GM18861 (cell line): ENCODE measurements at regions not wholly inside any gene's neighbourhood (a gene's known extent, or its start where the extent isn't known, plus 50 kb on each side); places are given as distances from the start of the nearest gene placed in this dataset.
"Not testable (repeated sequence)": the region's sequence is repeated elsewhere in the genome, so short reads cannot be mapped to it uniquely, and the experiment has no call there.

Source experiments
- ATAC-seq: cut with Tn5 transposase; IDR thresholded peaks from one replicate; pipeline ENCODE4 v1.9.1; 2021; ENCODE audit not compliant: unreplicated experiment

DNA sequence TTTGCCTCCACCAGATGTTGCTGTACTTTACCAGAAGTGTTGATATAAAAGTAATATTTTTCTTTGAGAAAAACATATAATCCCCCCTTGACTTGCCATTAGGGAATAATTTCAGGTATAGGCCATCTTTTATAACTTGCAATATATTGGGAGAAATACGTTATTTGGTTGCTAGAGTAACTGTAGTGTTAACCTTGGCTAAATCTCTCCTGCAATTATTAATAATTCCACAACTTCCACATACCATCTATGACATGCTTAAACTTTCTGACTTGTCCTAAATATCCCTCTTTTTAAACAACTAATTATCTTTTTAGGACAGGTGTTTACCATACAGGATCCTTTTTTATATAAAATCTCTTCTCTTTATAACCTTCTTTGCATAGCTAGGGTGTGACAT lies 1048.2 kb downstream of the SLC16A7 start:
- no peak for ATAC-seq

DNA sequence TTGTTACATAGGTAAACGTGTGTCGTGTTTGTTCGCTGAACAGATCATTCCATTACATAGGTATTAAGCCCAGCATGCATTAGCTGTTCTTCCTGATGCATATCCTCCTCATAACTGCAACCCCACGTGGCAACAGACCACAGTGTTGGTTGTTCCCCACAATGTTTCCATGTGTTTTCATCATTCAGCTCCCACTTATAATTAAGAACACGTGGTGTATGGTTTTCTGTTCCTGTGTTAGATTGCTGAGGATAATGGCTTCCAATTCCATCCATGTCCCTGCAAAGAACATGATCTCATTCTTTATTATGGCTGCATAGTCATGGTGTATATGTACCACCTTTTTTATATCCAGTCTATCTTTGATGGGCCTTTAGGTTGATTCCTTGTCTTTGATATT lies 1071.1 kb downstream of the SLC16A7 start:
- ATAC-seq, result no peak

DNA sequence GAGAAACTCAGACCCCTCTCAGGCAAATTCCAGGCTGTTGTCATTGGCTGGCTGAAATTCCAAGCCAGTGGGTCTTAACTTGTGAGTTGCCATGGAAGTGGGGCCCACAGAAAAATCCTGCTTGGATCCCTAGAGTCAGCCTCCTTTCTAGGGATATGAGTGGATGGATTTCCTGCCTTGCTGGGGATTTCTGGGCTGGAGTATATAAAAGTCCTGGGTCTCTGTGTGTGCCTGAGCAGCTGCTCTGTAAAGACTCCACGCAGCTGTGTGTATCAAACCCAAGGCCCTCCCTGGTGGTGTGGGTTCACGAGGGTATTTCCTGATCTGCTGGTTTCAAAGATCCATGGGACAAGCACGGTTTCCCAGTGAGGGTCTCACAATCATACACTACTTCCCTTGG lies 1077.1 kb downstream of the SLC16A7 start:
- ATAC-seq, result no peak

DNA sequence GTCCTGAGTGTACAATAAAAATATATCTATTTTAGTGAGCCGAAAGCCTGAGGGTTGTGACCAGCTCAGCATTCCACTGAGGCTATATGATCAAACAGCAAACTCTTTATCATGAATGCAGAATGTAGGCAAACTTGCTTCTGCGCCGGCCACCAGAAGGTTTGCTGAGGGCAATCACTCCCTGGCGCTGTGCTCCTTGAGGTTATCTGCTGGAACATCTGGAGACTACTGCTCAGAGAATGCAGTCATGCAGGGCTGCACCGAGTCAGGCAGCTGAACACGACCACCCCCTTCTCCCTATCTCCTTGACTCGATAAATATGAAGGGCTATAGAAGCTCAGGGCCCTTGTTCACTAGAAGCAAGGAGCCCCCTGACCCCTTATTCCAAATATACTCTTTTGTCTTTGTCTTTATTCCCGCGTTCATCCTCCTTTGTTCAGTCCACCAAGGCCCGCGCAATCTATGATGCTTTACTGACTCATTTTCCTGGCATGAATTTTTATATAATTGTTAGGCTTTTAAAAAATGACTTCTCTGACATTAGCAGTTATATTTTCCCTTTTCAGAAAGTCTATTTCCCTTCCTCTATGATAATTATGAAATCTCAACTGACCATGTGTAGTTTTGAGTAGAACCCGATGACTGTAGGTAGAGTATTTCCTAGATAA lies 1089.3 kb downstream of the SLC16A7 start:
- no peak for ATAC-seq

DNA sequence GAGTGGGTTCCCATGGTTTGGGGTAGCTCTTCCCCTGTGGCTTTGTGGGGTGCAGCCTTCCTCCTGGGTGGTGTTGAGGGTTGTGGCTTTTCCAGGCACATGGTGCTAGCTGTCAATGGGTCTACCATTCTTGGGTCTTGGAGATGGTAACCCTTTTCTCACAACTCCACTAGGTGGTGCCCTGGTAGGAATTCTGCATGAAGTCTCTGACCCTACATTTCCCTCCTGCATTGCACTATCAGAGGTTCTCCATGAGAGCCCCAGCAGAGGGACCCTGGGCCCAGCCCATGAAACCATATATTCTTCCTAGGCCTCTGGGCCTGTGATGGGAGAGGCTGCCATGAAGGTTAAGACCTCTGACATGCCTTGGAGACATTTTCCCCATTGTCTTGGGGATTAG lies 1093.3 kb downstream of the SLC16A7 start:
- no peak for ATAC-seq

DNA sequence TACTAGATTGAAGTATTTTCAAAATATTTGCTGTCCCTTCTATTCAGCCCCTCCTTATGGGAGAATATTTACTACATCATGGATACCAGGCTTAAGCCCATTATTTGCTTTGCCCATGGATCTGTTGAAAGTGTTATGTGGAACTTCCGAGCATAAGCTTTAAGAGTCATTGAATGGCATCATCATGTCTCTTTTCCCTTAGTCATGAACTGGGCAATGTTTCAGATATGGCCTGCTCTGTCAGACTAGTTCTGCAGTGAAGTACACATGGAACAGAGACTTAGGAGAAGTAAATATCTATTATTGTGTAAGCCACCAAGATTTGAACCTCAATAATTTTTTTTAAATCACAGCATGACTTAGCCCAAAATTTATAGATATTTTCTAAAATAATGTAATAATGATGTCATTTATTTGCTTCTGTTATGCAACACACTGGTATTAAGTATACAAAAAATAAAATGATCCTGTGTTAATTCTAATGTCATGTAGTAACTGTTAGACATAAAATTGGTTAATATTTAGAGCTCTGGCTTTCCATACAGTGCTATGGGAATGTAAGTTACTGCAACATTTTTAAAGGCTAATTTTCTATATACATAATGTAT lies 1097.3 kb downstream of the SLC16A7 start:
- ATAC-seq, result no peak

DNA sequence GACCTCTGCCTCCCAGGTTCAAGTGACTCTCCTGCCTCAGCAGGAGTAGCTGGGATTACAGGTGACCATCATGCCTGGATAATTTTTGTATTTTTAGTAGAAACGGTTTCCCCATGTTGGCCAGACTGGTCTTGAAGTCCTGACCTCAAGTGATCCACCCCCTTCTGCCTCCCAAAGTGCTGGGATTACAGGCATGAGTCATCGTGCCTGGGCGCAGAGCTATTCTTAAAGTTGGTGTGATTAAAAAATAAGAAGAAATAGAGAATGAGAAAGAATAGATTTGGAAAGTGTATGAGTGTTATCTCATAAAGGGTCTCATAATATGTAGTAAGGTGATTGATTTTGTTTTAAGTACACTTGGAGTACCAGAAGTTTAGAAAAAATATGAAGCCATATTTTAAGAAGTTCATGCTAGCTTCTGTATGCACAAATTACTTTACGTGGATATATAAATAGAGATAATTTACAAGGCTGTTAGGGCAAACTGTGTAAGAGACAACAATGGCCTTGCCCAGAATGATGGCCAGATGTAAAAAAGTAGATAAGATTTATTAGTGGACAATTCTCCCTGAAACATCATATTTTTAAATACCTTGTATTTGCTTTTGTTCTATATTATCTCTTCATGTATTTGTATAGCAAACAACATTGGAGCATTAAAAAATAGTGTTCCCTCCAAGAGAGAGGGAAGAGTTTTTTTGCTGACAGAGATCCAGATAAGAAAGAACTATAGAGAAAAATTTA lies 1108.5 kb downstream of the SLC16A7 start:
- ATAC-seq, result no peak

DNA sequence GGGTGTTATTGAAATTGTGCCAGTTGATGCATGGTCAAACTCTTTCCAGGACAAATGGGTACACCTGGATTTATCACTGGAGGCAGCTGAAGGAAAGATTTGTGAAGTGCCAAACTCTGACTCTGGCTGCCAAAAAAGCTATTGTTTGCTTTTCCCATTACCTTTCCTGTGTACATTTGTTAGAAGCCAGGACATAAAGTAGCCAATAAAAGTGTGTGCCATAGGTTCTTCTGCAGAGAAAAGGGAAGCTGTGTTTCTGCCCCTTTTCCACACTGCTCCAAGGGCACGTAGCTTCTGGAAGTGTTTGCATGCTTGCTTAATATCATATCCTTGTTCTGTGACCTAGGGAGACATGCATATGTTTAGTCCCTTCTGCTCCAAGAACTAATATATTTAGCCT lies 1114.4 kb downstream of the SLC16A7 start:
- no peak for ATAC-seq

DNA sequence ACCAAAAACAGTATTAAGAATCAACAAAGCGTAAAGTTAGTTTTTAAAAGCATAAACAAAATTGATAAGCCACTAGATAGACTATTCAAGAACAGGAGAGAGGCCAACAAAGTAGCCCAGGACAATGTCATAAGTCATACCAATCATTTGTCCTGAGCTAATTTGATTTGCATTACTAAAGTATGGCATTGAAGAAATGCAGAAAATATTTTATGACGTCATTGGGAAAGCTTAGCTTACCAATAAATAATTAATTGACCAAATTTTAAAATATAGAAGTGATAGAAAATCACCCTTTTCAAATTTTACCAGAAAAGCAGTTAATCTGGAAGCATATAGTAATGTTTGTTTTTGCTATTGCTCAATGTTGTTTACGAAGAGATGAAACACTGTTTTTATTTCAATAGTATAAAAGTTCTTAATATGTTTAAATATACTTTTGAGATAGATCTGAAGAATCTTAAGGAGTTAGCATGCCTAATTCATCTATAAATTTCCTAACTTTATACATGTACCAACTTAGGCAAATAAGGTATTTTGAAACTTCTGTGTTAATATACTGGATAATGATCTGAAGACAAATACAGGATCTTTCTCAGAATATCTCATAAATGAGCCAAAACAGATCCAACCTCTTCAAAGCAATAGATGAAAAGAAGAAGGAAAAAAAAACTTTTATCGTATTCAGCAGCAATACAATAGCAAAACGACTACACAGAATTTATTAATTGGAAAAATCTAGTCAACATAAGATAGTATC lies 1118.5 kb downstream of the SLC16A7 start:
- ATAC-seq, result no peak

DNA sequence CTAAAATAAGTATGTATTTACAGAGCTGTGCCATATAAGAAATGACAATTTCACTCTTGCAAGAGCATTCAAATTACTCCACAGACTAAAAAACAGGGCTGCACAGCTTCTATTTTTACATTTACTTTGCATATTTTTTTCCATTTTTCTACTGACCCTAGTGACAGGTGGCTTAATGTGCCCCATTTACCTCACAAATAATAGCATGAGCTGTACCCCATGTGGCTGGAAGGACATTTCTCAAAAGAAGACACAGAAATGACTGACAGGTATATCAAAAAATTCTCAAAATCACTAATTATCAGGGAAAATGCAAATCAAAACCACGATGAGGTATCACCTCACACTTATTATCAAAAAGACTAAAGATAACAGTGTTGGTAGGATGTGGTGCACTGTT lies 1128.6 kb downstream of the SLC16A7 start:
- ATAC-seq, result no peak

DNA sequence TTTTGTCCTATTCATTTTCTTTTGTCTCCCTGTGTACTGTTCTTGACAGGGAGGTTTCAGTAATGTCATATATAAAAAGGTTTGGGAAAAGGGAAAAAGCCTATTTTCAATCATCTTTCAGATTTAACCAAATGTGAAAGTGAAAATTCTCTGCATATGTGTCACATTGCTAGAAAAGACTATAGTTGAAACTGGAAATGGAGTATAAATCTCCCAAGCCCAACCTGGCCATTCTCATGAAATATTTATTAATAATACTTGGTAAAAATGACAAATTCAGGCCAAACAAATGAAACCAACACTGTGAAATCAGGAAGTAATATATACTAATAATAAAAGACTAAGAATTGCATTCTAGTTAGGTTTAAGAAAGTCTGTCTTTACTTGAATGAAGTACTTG lies 1129.2 kb downstream of the SLC16A7 start:
- ATAC-seq, result no peak

DNA sequence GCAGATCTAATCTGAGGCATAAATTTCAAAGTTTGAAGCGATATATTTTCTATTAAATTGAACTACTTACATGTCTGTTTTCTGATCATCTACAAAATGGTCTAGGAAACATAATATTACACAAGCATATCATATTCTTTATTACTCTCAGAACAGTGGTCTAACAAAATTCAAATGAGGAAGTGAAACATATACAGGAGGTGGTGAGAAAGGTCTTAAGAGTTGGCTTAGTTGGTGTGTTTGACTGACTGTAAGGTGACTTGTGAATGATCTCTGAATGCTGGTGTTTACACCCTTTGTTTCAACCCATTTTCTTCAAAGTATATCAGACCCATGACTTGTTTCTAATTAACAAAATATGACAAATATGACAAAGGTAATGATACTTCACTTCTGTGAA lies 1156.8 kb downstream of the SLC16A7 start:
- ATAC-seq, result no peak

DNA sequence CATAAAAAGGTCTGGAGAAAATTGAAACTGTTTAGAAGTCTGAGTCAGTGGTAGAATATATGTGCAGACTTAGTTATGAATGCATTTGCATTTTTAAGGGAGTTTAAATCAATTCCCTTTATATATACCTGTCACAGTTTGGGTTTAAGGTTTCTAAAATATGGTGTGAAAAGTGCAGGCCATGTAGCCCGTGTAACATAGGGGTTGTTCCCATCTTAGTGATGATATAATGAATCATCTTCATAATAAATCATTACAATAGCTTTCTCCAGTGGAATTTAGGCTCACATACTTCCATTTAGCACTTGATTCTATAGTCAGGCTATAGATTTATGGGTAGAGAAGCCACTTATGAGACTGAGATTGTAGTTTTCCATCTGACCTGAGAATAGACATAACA lies 1162.4 kb downstream of the SLC16A7 start:
- no peak for ATAC-seq

DNA sequence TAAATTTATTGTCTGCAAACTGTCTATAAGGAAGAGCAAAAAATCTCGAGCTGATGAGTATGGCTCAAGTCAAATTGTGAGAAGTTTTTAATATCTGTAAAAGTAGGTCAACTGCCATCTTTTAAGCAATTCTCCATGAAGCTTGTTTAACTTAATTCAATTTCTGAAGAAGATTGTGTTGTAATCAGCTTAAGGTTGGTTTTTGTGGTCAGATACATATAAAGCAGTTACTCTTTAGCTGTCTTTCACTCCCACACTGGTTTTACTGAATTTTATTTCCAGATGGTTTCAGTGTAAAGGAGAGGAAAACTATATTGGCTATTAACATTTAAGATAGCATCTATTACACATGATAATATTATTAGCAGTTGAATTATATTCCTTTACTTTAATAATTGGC lies 1165.1 kb downstream of the SLC16A7 start:
- no peak for ATAC-seq

DNA sequence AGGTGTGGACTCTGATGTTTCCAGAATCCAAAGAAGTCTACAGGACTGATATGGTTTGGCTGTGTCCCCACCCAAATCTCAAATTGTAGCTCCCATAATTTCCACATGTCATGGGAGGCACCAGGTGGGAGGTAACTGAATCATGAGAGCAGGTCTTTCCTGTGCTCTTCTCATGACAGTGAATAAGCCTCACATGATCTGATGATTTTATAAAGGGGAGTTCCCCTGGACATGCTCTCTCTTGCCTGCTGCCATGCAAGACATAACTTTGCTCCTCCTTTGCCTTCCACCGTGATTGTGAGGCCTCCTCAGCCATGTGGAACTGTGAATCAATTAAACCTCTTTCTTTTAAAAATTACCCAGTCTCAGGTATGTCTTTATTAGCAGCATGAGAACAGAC lies 1205.3 kb downstream of the SLC16A7 start:
- ATAC-seq, result not testable (repeated sequence)

DNA sequence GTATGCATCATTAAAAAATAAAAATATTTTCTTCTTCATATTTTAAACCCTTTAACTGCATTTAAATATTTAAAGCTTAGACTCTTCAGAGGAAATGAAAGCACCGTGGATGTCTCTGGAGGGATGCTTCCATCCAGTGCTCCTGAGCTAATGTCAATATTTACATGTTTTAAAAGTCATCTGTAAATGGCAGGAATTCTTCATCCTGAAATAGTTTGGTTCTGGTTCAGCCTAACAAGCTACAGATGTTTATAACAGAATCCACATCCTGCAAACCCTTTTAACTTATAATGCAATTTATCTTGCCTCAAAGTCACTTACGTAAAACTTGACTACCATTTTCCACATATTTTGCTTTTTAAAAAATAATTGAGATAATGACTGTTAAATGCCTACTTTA lies 1207.3 kb downstream of the SLC16A7 start:
- no peak for ATAC-seq

DNA sequence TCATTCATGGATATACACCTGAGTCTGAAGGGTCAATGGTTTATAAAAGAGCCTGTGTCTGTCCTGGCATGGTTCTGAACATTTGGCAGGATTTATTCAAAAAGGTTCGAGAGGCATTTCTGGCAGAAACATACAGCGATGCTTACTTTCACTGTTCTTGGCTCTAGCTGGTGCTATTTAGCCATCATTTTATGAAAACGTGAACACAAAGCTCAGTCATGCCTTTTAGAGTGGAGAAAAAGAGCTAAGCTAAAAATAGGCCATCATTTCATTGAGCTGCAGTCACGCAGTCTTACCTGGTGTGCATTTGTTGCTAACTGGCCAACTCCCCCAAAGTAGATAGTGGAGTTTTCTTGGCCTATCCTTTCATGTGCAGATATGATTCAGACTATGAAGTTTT lies 1209.5 kb downstream of the SLC16A7 start:
- ATAC-seq, result no peak

DNA sequence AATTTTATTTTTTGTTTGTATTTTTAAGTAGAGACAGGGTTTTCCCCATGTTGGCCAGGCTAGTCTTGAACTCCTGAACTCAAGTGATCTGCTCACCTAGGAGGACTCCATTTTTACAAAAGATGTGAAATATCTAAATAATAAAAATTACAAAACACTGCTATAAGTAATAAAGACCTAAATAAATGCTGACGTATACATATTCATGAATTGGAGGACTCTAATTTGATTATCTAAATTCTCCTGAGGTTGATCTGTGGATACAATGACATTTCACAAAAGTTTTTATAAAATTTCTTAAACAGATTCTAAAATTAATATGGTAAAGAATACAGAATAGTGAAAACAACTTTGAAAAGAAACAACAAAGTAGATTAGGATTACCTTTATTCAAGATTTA lies 1224.0 kb downstream of the SLC16A7 start:
- ATAC-seq, result no peak

DNA sequence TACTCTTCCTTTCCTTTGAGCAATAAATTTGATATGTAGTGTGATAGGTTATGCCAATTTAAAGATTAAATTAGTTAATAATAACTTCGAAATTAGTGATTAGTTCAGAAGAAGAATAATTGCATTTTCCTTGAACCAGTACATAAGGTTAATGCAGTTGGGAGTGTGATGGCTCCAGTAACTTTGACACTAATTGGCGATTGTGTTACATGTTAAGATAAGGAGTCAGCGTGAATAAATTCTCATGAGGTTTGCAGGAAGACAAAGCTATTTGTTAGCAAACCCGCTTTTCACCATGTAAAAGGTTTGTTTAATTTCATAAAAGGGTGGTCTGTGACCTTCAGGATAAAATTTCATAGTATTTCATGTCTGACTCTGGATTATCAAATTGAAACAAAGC lies 1226.8 kb downstream of the SLC16A7 start:
- no peak for ATAC-seq

DNA sequence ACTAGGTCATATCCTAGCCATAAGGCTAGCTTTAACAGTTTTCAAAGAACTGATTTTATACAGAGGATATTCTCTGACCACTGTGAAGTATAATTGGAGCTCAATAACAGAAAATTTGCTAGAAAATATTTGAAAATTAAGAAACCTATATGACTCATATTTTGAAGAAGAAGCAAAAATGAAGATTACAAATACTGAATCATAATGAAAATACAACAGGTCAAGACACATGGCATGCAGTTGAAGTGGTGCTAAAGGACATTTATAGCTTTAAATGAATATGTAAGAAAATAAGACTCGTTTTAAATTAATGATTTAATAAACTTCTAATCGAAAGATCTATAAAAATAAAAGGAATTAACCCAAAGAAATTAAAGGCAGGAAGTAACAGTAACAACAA lies 1234.6 kb downstream of the SLC16A7 start:
- no peak for ATAC-seq

DNA sequence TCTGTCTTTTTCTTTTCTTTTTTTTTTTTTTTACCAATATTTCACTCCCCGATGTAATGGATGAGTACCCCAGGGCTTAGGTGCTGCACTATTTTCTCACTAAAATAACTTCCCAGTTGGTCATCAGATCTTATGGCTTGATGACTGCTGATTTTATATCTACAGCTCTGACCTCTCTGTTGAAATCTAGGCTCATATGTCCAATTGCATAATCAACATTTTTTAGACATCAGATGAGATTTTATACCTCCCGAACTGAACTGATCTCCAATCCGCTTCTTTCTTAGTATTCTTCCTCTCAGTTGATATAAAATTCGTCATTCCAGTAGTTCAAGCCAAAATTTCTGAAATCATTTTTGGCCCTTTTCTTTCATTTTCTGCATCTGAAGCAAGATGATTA lies 1236.5 kb downstream of the SLC16A7 start:
- ATAC-seq, result no peak

DNA sequence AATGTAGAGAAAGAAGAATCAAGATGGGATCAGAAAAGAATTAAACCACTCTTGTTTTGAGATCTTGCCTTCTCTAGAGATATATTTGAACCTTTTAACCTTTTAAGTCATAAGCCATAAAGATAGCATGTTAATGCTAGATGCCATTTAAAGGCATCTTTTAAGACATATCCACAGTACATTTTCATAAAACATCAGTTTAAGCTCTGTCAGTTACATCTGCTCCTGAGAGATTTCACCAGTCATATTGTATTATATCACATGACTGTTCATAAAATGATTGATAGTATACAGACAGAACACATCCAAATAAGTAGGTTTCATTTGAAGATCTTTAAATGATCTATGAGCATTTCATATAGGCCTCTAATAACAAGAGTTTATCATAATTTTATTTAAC lies 1238.5 kb downstream of the SLC16A7 start:
- no peak for ATAC-seq
